ENCODE measurements at regions not wholly inside any gene's neighbourhood (a gene's known extent, or its start where the extent isn't known, plus 50 kb on each side); places are given as distances from the start of the nearest gene placed in this dataset.

GRCh38 chr16:51429041-51429440, 278.0 kb upstream of the SALL1 start:
- POLR2A ChIA-PET: no interaction called here
- no peak for TF ChIP-seq CTCF (IDR thresholded peaks at IDR 0.05; ENCODE audit: control extremely low read depth, extremely low read depth, low read depth, missing control alignments)
- DNase-seq (ENCODE audit: extremely low spot score): no peak
- CTCF ChIA-PET: interaction anchor here (2.0 kb wide), 1 partner anchor 10 kb away, joined by 5 read pairs; no protein-coding TSS in a partner anchor

- DNase-seq (ENCODE audit: extremely low spot score): no peak
- TF ChIP-seq CTCF (IDR thresholded peaks at IDR 0.05; ENCODE audit: control extremely low read depth, extremely low read depth, low read depth, missing control alignments): no peak
- ChIA-PET CTCF (no interaction called here), POLR2A (no interaction called here)
These were observed 276.0 kb upstream of the SALL1 start for GRCh38 chr16:51427085-51427484.

GRCh38 chr16:51426276-51426675, 275.2 kb upstream of the SALL1 start:
- DNase-seq (ENCODE audit: extremely low spot score): no peak
- ChIA-PET CTCF (no interaction called here), POLR2A (no interaction called here)
- no peak for TF ChIP-seq CTCF (IDR thresholded peaks at IDR 0.05; ENCODE audit: control extremely low read depth, extremely low read depth, low read depth, missing control alignments)

- POLR2A ChIA-PET: no interaction called here
- CTCF ChIA-PET: no interaction called here
These were observed 269.2 kb upstream of the SALL1 start for GRCh38 chr16:51420247-51420646.

GRCh38 chr16:51419768-51420167, 268.7 kb upstream of the SALL1 start:
- CTCF ChIA-PET: no interaction called here

More at GRCh38 chr16:51420247-51420646, 269.2 kb upstream of the SALL1 start:
- no peak for TF ChIP-seq CTCF (IDR thresholded peaks at IDR 0.05; ENCODE audit: control extremely low read depth, extremely low read depth, low read depth, missing control alignments)
- no peak for DNase-seq (ENCODE audit: extremely low spot score)

GRCh38 chr16:51418258-51418657, 267.2 kb upstream of the SALL1 start:
- POLR2A ChIA-PET: no interaction called here
- no peak for TF ChIP-seq CTCF (IDR thresholded peaks at IDR 0.05; ENCODE audit: control extremely low read depth, extremely low read depth, low read depth, missing control alignments)
- DNase-seq (ENCODE audit: extremely low spot score): no peak
- CTCF ChIA-PET: no interaction called here

More at GRCh38 chr16:51419768-51420167, 268.7 kb upstream of the SALL1 start:
- no peak for TF ChIP-seq CTCF (IDR thresholded peaks at IDR 0.05; ENCODE audit: control extremely low read depth, extremely low read depth, low read depth, missing control alignments)
- POLR2A ChIA-PET: no interaction called here
- no peak for DNase-seq (ENCODE audit: extremely low spot score)

GRCh38 chr16:51416926-51417325, 265.9 kb upstream of the SALL1 start:
- POLR2A ChIA-PET: no interaction called here
- DNase-seq (ENCODE audit: extremely low spot score): no peak
- CTCF ChIA-PET: no interaction called here
- no peak for TF ChIP-seq CTCF (IDR thresholded peaks at IDR 0.05; ENCODE audit: control extremely low read depth, extremely low read depth, low read depth, missing control alignments)

All from GM10248 (cell line).